HG03175 (cell line): ENCODE measurements at regions not wholly inside any gene's neighbourhood (a gene's known extent, or its start where the extent isn't known, plus 50 kb on each side); places are given as distances from the start of the nearest gene placed in this dataset.

Experiments used
- ATAC-seq: cut with Tn5 transposase; IDR thresholded peaks from one replicate; pipeline ENCODE4 v1.9.1; 2021; ENCODE audit warnings: mild to moderate bottlenecking, moderate library complexity; ENCODE audit not compliant: unreplicated experiment

GRCh38 chr9:86732514-86733171 lies 214.7 kb downstream of the GAS1 start:
- no peak for ATAC-seq

GRCh38 chr9:86731511-86732063 lies 215.7 kb downstream of the GAS1 start:
- ATAC-seq: no peak

DNA sequence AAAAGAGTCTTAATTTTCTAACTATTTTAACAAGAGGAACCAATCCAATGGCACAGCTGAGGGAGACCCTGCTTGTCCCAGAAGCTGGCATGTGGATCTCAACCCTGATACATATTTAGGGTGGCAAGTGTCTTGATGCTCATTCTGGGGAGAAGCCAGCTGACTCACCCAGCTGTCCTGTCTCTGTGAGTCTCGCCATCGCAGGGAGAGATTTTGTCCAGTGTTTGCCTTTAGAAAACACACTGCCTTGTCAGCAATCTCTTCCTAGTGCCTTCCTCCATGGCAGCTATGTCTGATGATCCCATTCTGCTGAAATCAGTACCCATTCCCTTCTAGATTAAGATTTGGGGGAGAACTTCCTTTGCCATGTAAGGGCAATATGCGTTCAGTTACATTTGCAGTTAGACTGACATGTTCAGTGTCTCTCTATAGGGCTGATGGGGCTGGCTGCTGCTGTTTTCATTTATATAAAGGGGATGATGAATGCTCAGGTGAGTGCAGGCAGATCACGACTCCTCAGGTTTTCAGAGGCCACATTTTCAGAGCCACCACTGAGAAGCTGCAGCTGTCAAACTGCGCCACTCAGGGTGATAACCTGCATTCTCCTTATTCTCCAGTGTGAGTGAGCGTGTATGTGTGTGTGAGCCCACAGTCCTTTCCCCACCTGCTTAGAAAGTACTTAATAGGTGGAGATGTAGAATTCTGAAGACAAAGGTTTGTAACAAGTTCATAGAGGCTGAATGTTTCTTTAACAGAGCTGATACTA lies 217.0 kb downstream of the GAS1 start:
- ATAC-seq: no peak

GRCh38 chr9:86724529-86724928 lies 222.8 kb downstream of the GAS1 start:
- no peak for ATAC-seq

DNA sequence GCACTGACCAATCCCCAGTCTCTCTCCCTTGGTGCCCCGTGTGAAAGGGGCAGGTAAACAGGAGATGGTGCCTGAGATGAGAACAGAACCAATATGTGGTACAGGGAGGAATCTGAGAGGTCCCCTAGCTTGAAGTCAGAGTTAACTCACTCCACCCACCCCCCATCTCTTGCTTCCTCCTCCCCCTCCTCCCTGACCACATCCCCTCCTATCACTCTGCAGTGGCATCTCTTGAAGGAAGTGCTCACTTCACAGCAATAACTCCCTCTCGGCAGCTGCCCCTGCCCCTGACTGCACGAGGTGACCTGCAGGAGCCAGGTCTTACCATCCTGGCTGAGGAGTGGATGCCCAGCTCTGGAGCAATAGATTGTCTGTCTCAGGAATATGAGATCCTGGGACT lies 224.0 kb downstream of the GAS1 start:
- no peak for ATAC-seq

- ATAC-seq: no peak
These were observed 224.6 kb downstream of the GAS1 start for GRCh38 chr9:86722706-86723075.

- no peak for ATAC-seq
These were observed 225.2 kb downstream of the GAS1 start for GRCh38 chr9:86721843-86722705.

DNA sequence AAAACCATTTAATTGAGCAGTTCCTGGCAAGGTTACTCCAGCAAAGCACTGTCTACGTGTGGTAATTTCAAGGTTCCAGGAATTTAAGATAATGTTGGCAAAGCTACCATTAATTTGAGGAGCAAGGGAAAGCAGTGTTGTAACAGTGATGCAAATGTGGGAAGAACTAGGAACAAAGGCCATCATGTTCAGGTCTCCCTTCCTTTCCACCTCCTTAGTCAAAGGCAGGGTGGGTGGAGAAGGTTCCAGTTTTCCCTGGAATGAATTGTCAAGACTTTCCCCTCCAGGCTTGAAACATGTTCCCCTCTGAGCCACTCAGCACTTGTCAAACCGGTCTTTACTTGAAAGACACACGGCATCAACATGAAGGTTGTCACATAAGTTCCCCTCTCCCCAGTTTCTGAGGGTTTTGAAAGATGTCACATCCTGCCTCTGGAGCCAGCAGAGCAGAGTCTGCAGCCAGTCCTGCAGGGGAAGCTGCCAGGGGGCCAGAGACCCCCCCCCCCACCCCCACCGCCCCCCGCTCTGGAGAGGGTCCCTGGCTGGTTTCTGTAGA lies 226.0 kb downstream of the GAS1 start:
- no peak for ATAC-seq

DNA sequence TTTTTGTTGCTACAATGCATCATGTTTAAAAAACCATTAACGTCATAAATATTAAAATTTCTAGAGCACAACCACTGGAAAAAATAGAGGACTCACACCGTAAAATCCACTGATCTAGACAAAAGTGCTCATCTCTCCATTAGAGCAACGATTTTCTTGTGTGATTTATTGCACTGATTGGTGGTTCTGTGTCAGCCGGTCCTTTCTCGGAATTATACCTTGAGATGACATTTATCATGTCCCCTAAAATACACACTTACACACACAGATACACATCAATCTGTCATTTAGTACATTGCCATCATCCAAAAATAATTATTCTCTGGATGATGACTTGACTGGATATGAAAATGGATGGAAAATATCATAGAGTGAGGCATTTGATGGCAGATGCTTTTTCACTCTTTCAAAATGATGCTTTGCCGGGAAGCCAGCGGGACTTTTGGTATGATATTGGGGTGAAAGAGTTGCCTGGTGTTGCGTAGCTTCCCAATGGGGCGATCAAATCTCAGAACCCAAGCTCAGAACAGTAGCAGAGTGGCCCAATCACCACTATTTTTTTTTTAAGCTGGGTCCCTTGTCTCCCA lies 226.6 kb downstream of the GAS1 start:
- no peak for ATAC-seq

- no peak for ATAC-seq
These were observed 228.8 kb downstream of the GAS1 start for GRCh38 chr9:86718388-86719049.

DNA sequence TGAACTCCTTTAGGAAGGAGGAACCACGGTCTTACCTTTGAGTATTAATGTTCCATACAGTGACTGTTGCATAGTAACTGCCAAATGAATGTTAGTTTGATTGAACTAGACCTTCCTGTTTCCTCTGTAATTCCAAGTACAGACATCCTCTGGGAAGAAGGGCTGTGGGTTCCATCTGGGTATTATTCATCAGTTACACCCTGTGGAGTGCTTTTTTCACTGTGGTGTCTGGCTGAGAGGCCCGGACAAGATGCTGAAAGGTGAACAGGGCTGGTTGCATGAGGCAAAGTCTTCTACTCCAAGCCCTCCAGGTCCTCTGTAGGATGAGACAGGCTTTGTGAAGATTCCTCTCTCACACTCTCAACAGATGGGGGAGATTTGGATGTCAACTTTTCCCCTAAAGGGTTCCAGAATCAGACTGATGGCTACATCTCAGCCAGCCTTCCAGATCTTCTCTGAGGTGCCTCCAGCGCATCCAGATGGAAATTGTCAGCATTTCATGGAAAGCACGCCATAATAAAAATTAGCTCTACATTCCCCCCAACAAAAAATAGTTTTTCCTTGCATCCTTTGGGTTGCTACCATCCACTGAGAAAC lies 230.9 kb downstream of the GAS1 start:
- ATAC-seq: no peak

- no peak for ATAC-seq
These were observed 232.3 kb downstream of the GAS1 start for GRCh38 chr9:86714999-86715398.

- ATAC-seq: no peak
These were observed 233.3 kb downstream of the GAS1 start for GRCh38 chr9:86713970-86714369.

DNA sequence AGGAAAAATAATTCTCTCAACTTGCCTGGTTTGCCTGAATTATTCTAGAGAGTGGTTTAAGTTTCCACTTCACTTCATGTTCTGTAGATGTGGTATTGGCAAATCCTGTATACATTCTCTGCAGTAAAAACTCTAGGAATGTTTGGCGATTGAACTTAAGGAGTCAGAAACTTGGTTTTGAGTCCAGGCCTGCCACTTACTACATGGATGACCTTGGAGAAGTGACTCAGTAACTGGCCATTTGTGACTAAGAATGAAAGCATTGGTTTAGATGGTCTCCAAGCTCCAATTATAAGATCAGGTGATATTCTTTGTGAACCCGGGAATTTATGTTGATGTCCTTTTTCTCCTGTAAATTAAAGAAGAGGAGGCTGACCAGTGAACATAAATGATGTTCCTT lies 233.8 kb downstream of the GAS1 start:
- ATAC-seq: no peak

- no peak for ATAC-seq
These were observed 238.1 kb downstream of the GAS1 start for GRCh38 chr9:86708918-86709835.

- ATAC-seq: no peak
These were observed 239.3 kb downstream of the GAS1 start for GRCh38 chr9:86707932-86708510.

DNA sequence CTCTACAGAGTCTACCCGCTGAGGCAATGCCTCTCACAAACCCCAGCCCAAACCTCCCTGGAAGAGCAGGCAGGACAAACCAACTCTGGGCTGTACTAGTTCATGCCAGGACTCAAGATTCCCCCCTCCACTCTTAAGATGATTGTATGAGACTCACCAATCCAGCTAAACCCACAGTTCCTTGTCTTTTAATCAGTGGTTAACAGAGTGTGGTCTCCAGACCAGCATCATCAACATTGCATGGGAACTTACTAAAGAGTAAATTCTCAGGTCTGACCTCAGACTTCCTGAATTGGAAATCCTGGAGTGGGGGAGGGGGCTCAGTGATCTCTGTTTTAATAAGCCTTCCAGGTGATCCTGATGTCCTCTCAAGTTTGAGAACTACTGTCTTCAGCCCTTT lies 240.9 kb downstream of the GAS1 start:
- no peak for ATAC-seq

GRCh38 chr9:86705490-86705889 lies 241.8 kb downstream of the GAS1 start:
- ATAC-seq: no peak
